HG02571 (cell line): ENCODE measurements at regions not wholly inside any gene's neighbourhood (a gene's known extent, or its start where the extent isn't known, plus 50 kb on each side); places are given as distances from the start of the nearest gene placed in this dataset.
"Not testable (repeated sequence)": the region's sequence is repeated elsewhere in the genome, so short reads cannot be mapped to it uniquely, and the experiment has no call there.

ENCODE experiments used
- ATAC-seq: cut with Tn5 transposase; IDR thresholded peaks from one replicate; pipeline ENCODE4 v1.9.1; 2021; ENCODE audit warnings: mild to moderate bottlenecking, moderate library complexity; ENCODE audit not compliant: unreplicated experiment

DNA sequence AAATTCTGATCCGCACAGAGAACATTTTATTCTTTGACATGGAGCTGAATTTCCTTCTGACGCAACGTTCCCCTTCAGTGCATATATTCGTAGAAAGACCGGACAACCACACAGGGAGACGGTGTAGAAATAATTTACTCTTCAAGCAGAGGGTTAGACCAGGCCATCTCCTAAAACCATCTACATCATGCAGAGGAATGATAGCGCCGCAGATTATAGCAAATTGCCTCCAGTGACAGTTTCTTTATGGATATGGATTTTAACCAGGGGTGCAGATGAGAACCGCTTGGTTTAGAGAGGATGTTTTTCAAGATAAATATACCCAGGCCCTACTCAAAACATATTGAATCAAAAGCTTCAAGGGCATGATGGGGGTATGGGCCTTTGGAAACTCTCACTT, 759.3 kb upstream of the AUTS2 start:
- ATAC-seq = no peak

DNA sequence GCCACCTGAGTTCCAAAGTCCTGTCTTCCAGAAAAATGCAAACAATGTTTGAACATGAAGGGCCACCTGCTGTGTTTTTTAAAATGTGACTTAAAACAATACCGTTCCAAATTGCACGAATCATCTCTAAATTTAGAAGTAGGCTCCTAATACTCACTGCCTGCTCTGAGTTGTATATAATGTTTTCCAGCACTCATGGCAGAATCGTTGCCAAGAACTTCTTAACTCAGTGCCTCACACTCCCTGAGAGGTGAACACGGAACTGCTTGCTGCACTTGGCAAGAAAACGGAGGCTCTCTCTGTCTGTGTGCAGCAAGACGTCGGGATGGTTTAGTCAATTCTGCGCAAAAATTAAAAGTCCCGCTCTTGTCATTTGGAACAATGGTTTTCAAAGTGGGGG, 757.3 kb upstream of the AUTS2 start:
- ATAC-seq = no peak

GRCh38 chr7:68843985-68844384, 754.3 kb upstream of the AUTS2 start:
- not testable (repeated sequence) for ATAC-seq

- ATAC-seq = no peak
Measured at GRCh38 chr7:68846811-68847325, 751.4 kb upstream of the AUTS2 start.

- no peak for ATAC-seq
Measured at GRCh38 chr7:68853254-68853653, 745.0 kb upstream of the AUTS2 start.

DNA sequence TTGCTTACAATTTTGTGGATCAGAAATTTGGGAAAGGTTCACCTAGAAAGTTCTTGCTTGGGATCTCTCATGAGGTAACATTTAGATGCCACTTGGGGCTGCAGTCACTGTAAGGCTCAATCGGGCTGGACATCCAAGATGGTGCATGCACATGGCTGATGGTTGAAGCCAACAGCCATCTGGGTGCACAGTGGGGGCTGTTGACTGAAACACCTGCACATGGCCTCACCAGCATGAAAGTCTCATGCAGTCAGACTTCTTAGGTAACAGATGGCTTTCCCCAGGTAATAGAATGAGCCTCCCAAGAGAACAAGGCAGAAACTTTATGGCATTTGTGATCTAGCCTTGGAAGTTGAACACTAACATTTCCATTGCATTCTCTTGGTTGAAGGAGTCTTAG, 740.7 kb upstream of the AUTS2 start:
- ATAC-seq = no peak

GRCh38 chr7:68858497-68858896, 739.8 kb upstream of the AUTS2 start:
- no peak for ATAC-seq

DNA sequence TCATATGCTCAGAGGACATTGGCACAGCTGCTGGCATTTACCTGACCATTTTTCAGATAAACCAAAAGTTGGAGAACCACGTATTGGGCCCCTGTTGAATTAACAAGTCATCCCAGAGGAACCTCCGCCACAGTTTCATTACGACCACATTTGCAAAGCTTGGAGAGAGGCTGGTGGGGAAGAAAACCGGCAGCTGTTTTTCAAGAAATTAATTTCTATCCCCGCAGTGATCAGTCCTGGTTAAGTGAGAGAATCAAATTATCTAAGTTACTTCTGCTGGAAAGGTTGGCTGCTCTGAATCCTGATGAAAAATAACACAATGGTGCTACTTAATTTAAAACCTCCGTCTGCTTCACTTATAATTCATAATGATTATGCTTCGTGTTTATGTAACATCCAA, 737.1 kb upstream of the AUTS2 start:
- ATAC-seq = no peak

- ATAC-seq = no peak
Measured at GRCh38 chr7:68862261-68862660, 736.0 kb upstream of the AUTS2 start.

- ATAC-seq = no peak
Measured at GRCh38 chr7:68862736-68863135, 735.5 kb upstream of the AUTS2 start.

- no peak for ATAC-seq
Measured at GRCh38 chr7:68865351-68866199, 732.7 kb upstream of the AUTS2 start.

GRCh38 chr7:68866200-68866570, 732.1 kb upstream of the AUTS2 start:
- no peak for ATAC-seq

- ATAC-seq = not testable (repeated sequence)
Measured at GRCh38 chr7:68866721-68867120, 731.6 kb upstream of the AUTS2 start.

DNA sequence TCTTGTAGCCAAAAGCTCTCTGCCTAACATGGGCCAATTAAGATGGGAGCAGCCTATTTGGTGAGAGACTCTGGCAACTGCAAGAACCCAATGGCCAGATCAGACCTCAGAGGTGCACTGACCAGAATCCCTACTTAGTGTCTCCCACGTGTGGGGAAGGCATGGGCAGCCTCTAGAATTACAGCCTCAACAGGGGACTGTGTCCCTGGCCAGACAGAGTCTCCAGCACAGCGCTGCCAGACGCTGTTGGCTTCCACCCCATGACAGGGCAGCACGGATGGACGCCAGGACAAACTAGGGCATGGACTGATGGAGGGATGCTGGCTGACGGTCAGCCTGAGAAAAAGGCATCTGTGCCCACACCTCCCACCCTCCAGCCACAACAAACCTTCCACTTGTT, 729.3 kb upstream of the AUTS2 start:
- ATAC-seq = no peak

GRCh38 chr7:68873616-68874015, 724.7 kb upstream of the AUTS2 start:
- ATAC-seq = no peak

GRCh38 chr7:68875857-68876256, 722.4 kb upstream of the AUTS2 start:
- no peak for ATAC-seq

GRCh38 chr7:68887116-68887515, 711.2 kb upstream of the AUTS2 start:
- ATAC-seq = not testable (repeated sequence)

DNA sequence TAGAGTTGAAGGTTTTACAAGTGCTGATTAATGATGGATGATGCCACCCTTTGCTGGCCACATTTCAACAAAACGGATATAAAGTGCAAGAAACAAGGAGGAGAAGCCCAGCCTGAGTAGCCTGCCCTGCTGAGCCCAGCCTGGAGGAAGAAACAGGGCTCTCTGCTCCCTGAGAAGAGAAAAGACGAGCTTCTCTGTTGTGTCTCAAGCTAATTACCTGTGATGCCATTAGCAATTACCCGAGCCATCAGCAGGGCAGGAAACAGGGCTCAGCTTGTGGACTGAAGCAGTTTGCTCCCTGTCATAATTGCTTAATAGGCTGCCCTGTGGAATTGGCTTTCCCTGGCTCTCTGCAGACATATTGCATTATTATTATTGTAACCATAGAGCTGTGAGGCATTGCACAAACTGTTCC, 709.3 kb upstream of the AUTS2 start:
- no peak for ATAC-seq

GRCh38 chr7:68892236-68892635, 706.0 kb upstream of the AUTS2 start:
- no peak for ATAC-seq

DNA sequence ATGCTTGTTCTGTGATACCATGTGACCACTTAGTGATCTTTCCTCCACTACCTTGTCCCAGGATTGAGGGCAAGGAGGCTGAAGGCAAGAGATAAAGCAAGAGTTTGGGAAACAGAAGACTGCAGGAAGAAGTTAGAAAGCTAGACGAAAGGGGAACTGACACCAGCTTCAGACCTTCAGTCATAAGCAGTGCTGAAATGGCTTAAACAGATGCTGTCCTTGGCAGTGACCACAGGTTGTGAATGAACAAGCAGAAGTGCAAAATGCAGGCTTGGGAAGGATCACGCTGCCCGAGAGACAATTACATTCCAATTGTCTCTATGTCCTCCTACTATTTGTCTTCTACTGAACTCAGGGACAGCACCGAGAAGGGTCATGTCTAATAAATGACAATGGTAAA, 704.9 kb upstream of the AUTS2 start:
- ATAC-seq = no peak

GRCh38 chr7:68899156-68899555, 699.1 kb upstream of the AUTS2 start:
- ATAC-seq = not testable (repeated sequence)

- no peak for ATAC-seq
Measured at GRCh38 chr7:68900096-68900495, 698.2 kb upstream of the AUTS2 start.

GRCh38 chr7:68904630-68905029, 693.6 kb upstream of the AUTS2 start:
- ATAC-seq = no peak
